GM18526 (cell line): ENCODE measurements at regions not wholly inside any gene's neighbourhood (a gene's known extent, or its start where the extent isn't known, plus 50 kb on each side); places are given as distances from the start of the nearest gene placed in this dataset.

Experiments
- POLR2A ChIP-seq: IDR thresholded peaks from 3 replicates; pipeline ENCODE4 v1.6.1; 2011; ENCODE audit not compliant: insufficient read length; ENCODE audit errors: extremely low read depth

DNA sequence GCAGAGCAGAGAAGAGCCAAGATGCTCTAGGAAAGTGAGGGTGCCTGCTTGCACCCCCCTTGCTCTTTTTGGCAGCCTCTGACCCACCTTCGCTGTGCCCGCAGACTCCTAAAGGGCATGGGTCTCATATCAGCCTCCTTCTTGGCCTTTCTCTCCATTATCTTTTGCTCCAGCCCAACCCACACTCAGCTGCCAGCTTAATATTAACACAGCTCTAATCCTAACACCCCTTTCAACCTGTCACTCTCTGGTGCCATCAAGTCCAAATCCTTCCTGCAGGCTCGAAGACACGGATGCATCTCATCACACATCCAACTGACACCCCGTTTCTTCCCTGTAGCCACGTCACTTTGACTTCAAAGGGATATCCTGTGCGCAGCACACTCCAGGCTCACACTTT lies 171.6 kb upstream of the AUTS2 start:
- no peak for TF ChIP-seq POLR2A

DNA sequence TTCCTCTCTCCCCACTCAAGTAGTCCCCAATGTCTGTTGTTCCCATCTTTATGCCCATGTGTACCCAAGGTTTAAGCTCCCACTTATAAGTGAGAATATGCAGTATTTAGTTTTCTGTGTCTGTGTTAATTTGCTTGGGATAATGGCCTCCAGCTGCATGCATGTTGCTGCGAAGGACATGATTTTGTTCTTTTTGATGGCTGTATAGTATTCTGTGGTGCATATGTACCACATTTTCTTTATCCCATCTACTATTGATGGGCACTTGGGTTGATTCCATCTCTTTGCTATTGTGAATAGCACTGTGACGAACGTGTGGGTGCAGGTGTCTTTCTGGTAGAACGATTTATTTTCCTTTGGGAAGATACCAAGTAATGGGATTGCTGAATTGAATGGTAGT lies 170.2 kb upstream of the AUTS2 start:
- TF ChIP-seq POLR2A, result no peak

DNA sequence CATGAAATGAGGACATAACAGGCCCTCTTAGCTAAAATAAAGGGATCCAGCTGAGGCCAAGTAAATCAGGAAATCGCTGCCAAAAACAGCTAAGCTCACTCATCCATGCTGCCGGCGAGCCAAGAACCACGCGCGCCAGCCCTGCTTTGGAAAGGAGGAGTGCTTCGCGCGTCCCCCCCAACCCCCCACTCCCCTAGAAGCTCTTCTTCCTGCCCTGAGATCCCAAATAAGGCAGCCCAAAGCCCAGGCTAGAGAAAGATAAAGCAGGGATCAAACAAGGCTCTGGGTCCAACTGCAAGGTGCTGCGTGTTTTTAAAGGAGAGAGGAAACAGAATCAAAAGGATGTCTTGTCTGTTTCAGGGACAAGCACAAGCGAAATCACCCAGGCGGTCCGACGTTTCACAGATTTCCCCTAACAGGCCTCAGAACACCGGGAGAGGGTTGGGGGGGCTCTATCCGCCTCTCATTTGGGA lies 168.3 kb upstream of the AUTS2 start:
- no peak for TF ChIP-seq POLR2A

DNA sequence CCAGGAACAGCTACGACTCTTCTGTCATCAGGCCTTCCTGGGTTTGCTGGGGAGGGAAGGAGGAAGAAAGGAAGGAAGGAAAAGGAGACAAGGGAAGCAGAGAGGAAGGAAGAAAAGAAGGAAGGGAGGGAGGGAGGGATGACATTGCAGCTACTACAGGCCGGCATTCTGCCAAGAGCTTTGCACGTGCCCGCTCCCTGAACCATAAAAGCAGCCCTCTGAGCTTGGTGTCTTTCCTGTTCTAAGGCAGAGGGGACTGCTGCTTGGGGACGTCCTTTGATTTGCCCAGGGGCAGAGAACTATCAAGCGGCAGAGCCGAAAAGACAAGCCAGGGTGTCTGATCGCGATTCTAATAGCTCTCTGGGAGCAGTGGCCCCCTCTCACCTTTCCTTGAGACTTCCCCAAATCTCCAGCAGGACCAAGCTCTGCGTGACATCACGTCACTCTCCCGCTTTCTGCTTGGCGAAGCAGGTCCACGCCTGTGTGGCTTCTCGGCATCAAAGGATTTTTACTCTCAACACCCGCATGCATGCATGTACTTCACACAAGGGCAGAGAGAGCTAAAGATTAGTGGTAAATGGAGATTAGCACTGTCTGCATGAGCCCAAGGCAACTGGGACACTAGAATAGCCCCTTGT lies 167.8 kb upstream of the AUTS2 start:
- no peak for TF ChIP-seq POLR2A

DNA sequence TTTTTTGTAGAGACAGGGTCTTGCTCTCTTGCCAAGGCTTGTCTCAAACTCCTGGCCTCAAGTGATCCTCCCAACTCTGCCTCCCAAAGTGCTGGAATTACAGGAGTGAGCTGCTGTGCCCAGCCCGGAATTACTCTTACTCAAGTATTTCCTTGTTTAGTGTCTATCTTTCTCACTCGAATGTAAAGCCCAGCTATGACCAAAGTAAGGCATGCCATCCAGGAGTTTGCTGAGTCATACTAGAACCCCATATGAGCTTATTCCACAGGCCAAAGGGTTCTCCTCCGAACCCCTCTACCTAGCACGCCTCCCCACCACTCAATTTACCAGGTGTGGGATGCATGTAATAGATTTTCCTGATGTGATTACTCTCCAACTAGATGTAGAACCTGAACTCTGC lies 166.6 kb upstream of the AUTS2 start:
- no peak for TF ChIP-seq POLR2A

DNA sequence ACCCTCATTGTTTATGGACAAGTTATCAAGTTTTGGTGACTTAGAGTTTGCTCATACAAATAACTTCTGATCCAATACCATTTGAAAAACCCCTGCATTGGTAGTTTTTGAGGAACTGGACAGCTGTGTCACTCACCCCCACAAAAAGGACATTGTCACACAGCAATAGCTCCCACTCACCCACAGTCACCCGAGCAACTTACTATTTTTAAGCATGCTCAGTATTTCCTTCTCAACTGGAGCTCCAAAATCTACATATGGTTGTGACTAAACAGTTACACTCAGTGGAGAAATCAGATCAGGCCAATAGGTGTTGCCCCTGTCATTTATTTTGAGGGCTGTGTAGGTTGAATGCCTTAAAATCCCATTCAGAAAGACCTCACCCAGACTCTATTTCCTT lies 165.2 kb upstream of the AUTS2 start:
- TF ChIP-seq POLR2A, result no peak

DNA sequence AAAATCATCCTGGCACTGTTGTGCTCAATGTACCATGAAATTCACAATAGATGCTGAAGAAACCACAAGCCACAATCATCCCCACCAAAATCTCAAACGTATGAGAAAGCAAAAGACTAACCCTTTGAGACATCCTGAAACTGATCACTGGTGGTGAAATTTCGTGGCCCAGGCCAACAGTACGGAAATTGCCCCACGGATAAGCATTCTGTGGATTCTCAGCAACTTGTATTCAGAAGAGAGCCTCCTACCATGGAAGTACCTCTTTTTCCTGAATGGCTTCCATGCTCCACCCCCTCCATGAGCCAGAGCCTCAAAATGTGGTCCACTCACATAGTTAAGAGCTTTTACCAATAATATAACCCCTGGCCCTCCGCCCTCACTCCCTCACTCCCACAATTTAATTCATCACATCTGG lies 163.9 kb upstream of the AUTS2 start:
- TF ChIP-seq POLR2A, result no peak

DNA sequence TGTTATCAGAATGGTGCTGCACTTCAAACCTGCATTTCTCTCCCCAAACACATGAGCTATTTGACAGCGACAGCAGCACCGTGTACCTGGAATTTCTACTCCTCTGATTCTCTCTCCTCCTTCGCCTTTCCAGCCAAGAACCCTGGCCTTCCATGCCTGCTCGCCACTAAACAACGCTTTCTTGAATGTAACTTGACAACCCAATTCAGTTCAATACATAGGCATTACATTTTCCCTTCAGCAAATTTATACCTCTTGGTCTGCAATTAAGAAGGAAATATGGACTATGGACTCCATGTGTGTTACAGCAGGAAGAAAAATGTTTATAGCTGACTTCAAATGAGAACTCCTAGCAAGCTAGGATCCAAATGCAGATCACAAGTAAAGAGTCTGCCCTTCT lies 162.6 kb upstream of the AUTS2 start:
- no peak for TF ChIP-seq POLR2A

DNA sequence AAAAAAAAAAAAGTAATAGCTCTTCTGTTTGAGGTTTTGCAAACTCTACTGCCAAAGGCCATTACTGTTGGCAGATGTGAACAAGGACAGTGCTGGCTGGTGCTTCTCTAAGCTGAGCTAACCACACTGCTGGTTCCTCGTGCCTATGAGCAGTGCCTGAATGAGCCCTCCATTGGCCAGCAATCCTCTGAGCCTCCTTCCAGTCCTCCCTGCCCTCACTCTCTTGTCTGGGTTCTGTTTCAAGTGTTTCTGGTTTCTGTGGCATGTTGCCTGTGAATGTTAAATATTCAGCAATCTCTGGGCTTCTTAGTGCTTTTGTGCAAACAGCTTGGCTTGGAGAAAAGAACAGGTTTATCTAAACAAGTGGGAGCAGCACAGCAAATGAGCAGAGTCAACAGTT lies 161.3 kb upstream of the AUTS2 start:
- TF ChIP-seq POLR2A, result no peak

DNA sequence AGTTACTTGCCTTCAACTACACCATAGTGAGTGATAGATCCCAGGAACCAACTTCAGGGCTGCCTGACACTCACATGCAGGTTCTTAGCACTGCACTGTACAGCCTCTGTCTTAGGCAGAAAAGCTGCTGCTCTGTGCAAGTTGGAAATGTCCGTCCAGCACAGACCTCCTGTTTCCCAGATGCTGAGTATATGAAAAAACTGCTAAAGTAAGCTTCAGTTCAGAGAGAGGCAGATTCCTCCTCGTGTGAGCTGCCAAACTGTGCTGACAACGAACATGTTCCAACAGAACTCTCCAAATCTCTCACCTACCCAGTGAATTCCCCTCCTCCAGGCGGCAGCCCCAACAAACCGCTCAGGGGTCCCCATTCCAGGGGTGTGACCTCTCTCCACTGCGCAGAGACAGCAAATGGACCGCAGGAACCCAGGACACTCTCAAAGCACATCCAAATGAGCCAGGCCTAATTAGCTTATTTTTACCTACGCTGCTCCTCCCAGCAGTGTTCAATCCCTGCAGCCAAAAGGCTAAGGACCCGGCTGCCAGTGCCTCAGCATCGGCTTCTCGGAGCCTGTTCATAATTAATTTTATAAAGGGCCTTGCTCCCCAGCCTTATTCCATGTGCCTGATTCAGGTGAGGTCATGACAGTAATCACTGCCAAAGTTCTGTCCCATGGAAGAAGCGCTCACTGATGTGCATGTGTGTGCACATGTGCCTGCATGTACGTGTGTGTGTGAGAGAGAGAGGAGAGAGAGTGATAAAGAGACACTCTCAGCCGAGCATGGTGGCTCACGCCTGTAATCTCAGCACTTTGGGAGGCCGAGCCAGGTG lies 159.5 kb upstream of the AUTS2 start:
- no peak for TF ChIP-seq POLR2A

DNA sequence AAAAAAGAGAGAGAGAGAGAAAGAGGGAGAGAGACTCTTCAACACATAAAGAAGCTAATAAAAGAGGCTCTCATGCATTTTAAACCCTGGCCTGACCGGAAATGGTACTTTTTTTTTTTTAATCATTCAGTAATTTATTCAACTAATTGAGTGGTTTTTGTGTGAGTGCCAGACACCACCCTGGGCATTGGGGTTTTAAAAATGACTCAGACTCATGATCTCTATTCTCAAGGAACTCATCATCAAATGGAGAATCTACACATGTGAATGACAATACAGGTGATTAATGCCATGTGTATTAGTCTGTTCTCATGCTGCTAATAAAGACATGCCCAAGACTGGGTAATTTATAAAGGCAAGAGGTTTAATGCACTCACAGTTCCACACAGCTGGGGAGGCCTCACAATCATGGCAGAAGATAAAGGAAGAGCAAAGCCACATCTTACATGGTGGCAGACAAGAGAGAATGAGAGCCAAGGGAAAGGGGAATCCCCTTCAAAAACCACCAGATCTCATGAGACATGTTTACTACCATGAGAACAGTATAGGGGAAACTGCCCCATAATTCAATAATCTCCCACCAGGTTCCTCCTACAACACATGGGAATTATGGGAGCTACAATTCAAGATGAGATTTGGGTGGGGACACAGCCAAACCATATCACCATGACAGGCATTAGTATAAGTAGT lies 158.5 kb upstream of the AUTS2 start:
- TF ChIP-seq POLR2A, result no peak

DNA sequence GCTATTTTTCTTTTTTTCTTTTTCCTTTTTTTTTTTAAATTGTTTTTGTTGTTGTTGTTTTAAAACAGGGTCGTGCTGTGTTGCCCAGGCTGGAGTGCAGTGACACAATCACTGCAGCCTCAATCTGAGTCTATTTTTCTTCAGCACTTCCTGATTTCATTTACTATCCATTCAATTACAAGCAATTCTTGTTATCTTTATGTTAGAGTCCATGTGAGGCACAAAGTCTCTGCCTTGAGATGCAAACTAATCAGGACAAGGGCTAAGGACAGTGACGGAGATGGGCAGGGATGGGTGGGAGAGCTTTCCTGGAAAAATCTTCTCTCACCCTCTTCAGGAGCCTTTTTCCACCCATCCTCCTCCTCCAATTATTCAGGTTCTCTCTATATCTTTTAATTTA lies 157.3 kb upstream of the AUTS2 start:
- TF ChIP-seq POLR2A, result no peak

DNA sequence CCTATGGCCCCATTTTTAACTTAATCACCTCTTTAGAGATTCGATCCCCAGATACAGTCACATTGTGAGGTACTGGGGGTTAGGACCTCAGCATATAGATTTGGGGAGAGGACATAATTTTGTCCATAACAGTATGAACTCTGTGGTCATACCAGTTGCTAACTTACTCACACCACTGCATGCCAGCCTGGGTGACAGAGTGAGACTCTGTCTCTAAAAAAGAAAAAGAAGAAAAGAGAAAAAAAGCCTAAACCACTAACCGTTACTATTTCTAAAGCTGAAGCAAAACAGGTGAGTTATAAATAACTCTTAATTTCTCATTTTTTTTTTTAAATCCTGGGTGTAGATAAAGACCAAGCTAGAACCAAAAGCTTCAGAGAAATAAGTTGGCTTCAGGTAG lies 155.1 kb upstream of the AUTS2 start:
- TF ChIP-seq POLR2A, result no peak

DNA sequence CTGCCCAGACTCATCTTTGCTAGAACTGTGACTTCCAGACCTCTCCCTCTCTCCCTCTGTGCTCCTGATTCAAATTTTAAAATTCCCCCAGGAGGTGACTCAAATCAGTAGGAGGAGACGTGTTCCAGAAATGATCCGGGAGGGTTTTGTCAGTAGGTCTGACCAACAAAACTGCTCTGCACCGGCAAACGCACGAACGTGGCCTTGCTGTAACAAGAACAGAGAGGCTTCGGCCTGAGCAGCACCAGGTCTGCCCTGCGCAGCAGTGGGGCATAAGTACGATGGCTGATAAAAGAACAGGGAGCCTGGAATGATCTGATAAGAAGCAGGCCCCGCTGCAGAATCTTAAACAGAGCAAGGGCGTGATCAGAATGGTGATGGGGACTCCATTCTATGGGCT lies 152.7 kb upstream of the AUTS2 start:
- no peak for TF ChIP-seq POLR2A

DNA sequence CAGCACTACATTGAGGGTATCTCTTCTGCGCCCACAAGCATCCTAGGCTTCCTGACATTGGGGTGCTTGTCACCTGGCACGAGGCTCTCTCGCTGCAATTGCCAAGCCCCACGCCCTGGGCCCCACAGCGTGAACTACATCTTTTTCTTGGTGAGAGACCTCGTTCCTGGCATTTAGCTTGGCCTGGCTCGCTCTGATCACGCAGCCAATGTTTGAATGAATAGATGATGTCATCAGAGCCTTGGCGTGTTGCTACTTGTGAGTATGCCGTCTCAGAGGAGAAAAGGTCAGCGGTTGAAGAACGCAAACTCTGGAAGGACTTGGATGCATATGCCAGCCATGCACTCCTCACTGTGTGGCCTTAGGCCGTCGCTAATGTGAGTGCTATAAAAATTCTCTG lies 150.2 kb upstream of the AUTS2 start:
- TF ChIP-seq POLR2A, result no peak

DNA sequence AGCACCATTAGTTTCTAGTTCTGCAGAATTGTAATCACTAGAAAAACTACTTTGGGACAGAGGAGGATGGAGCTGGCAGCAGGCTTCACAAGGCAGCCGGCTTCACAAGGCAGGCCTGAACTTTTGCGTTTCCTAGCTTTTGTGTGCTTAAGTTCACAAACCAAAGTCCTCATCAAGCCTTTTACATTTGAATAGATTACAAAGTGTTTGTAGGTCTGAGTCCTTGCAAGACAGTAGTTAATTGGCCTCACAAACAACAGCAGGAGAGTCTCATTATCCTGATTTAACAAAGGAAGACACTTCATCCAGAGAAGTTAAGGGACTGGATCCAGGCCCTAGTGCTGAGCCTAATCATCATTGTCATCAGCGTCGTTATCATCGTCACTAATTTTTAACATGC lies 147.8 kb upstream of the AUTS2 start:
- no peak for TF ChIP-seq POLR2A

DNA sequence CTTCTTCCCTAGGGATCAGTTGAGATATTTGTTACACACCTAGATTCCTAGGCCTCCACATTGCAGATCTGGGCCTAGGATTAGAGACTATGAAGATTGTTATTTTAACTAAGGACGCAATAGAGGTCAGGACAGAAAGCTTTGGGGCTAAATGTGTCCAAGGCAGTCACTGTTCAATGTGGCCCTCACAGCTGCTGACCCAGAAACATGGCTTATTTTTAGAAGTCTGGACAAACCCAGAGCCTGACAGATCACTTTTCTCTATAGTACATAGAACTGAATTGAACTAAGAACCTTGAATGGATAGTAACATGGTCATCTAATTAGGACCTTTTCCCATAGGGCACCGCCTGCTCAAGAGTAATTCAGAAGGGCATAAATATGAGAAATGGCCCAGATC lies 146.6 kb upstream of the AUTS2 start:
- no peak for TF ChIP-seq POLR2A

DNA sequence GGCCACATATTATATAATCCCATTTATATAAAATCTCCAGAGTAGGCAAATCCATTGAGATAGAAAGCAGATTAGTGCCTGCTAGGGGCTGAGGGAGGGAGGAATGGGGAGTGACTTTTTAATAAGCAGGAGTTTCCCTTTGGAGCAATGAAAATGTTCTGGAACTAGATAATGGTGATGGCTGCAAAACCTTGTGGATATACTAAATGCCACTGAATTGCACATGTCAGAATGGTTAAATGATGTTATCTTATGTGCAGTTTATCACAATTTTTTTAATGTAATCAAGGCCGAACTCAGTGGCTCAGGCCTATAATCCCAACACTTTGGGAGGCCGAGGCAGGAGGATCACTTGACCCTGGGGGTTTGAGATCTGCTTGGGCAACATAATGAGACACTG lies 145.5 kb upstream of the AUTS2 start:
- TF ChIP-seq POLR2A, result no peak
